Peyer's patch (tissue), 4 donors: ENCODE measurements at regions not wholly inside any gene's neighbourhood (a gene's known extent, or its start where the extent isn't known, plus 50 kb on each side); places are given as distances from the start of the nearest gene placed in this dataset.
"Not testable (repeated sequence)": the region's sequence is repeated elsewhere in the genome, so short reads cannot be mapped to it uniquely, and the experiment has no call there.

Source experiments
- DNase-seq, 3 donors: peaks; one replicate each; pipeline ENCODE4 v3.0.0-alpha.2; 2017 to 2019
- H3K27ac ChIP-seq, 4 donors: fragments of 200-600 bp; sonication (generic); one replicate each; pipeline ENCODE4 v1.5.1; 2016 to 2019
- H3K27me3 ChIP-seq, 2 donors: fragments of 200-600 bp; sonication (generic); one replicate each; pipeline ENCODE4 v1.5.1; 2019
- H3K36me3 ChIP-seq, 3 donors: fragments of 200-600 bp; sonication (generic); one replicate each; pipeline ENCODE4 v1.5.1; 2016 to 2019
- H3K4me1 ChIP-seq, 4 donors: fragments of 200-600 bp; sonication (generic); one replicate each; pipeline ENCODE4 v1.5.1; 2016 to 2019
- H3K4me3 ChIP-seq, 4 donors: fragments of 200-600 bp; sonication (generic); 1 replicate in 3 of 4; 2 replicates in 1 of 4; pipeline ENCODE4 v1.5.1; 2016 to 2019; ENCODE audit warnings: mild to moderate bottlenecking in 1 of 4
- H3K9me3 ChIP-seq, 4 donors: fragments of 200-600 bp; sonication (generic); one replicate each; pipeline ENCODE4 v1.5.1; 2016 to 2019; ENCODE audit warnings: mild to moderate bottlenecking in 1 of 4
- CTCF ChIP-seq, 6 experiments: fragments of 450-650 bp in 4 of 6; fragments of 200-600 bp in 2 of 6; sonication (generic) in 1 of 6; IDR thresholded peaks; one replicate each; pipeline ENCODE4 v1.5.1; 2017 to 2019; ENCODE audit warnings: antibody characterized with exemption in 6 of 6, mild to moderate bottlenecking in 3 of 6, moderate library complexity in 1 of 6
- POLR2A ChIP-seq, 2 donors: fragments of 450-650 bp; IDR thresholded peaks; one replicate each; pipeline ENCODE4 v1.5.1; 2017; ENCODE audit warnings: antibody characterized with exemption in 2 of 2, mild to moderate bottlenecking in 2 of 2, moderate library complexity in 2 of 2

GRCh38 chrX:107374132-107374531 is 75.3 kb upstream of the FRMPD3 start:
- DNase-seq: no peak
- Histone ChIP-seq H3K9me3 (no peaks in the 10 kb centered on the region), H3K4me1 (no peaks in the 10 kb centered on the region), H3K4me3 (no peak overlapping the region), H3K36me3 (no peaks in the 10 kb centered on the region), H3K27me3 (no peaks in the 10 kb centered on the region), H3K27ac (no peak overlapping the region)
- no peak for TF ChIP-seq POLR2A (IDR thresholded peaks at IDR 0.05)
- TF ChIP-seq CTCF (IDR thresholded peaks at IDR 0.05): no peak

GRCh38 chrX:107374831-107375230 is 74.6 kb upstream of the FRMPD3 start:
- TF ChIP-seq CTCF (IDR thresholded peaks at IDR 0.05): no peak
- no peak for TF ChIP-seq POLR2A (IDR thresholded peaks at IDR 0.05)

GRCh38 chrX:107376186-107376585 is 73.3 kb upstream of the FRMPD3 start:
- not testable (repeated sequence) for H3K4me3 ChIP-seq, DNase-seq, H3K9me3 ChIP-seq, H3K4me1 ChIP-seq, H3K27ac ChIP-seq, H3K27me3 ChIP-seq, H3K36me3 ChIP-seq

More at GRCh38 chrX:107374831-107375230, 74.6 kb upstream of the FRMPD3 start:
- DNase-seq: no peak
- H3K4me3 ChIP-seq: no peak overlapping the region
- H3K9me3 ChIP-seq: no peaks in the 10 kb centered on the region
- no peaks in the 10 kb centered on the region for H3K4me1 ChIP-seq
- H3K27ac ChIP-seq: no peak overlapping the region
- H3K36me3 ChIP-seq: no peaks in the 10 kb centered on the region
- no peaks in the 10 kb centered on the region for H3K27me3 ChIP-seq

- H3K27ac ChIP-seq: no peak overlapping the region
- H3K4me1 ChIP-seq: no peaks in the 10 kb centered on the region
- no peaks in the 10 kb centered on the region for H3K36me3 ChIP-seq
- DNase-seq: no peak
- H3K4me3 ChIP-seq: no peak overlapping the region
- TF ChIP-seq POLR2A (IDR thresholded peaks at IDR 0.05) (no peak), CTCF (IDR thresholded peaks at IDR 0.05) (no peak)
- no peaks in the 10 kb centered on the region for H3K27me3 ChIP-seq
- H3K9me3 ChIP-seq: no peaks in the 10 kb centered on the region
These were observed 64.9 kb upstream of the FRMPD3 start for GRCh38 chrX:107384397-107385105.

GRCh38 chrX:107389726-107390125 is 59.7 kb upstream of the FRMPD3 start:
- TF ChIP-seq CTCF (IDR thresholded peaks at IDR 0.05): no peak
- no peak for TF ChIP-seq POLR2A (IDR thresholded peaks at IDR 0.05)
- Histone ChIP-seq H3K4me1 (no peaks in the 10 kb centered on the region), H3K9me3 (no peaks in the 10 kb centered on the region)

GRCh38 chrX:107393656-107394055 is 55.8 kb upstream of the FRMPD3 start:
- not testable (repeated sequence) for H3K9me3 ChIP-seq

More at GRCh38 chrX:107389726-107390125, 59.7 kb upstream of the FRMPD3 start:
- Histone ChIP-seq H3K4me3 (no peak overlapping the region), H3K27ac (no peak overlapping the region), H3K27me3 (no peaks in the 10 kb centered on the region), H3K36me3 (no peaks in the 10 kb centered on the region)
- DNase-seq: no peak

GRCh38 chrX:107396235-107396634 is 53.2 kb upstream of the FRMPD3 start:
- DNase-seq: no peak
- TF ChIP-seq CTCF (IDR thresholded peaks at IDR 0.05) (no peak), POLR2A (IDR thresholded peaks at IDR 0.05) (no peak)
- Histone ChIP-seq H3K27ac (no peak overlapping the region), H3K4me3 (no peak overlapping the region), H3K27me3 (no peaks in the 10 kb centered on the region), H3K4me1 (no peaks in the 10 kb centered on the region), H3K36me3 (no peaks in the 10 kb centered on the region), H3K9me3 (no peaks in the 10 kb centered on the region)

More at GRCh38 chrX:107393656-107394055, 55.8 kb upstream of the FRMPD3 start:
- not testable (repeated sequence) for H3K4me1 ChIP-seq, H3K27me3 ChIP-seq, H3K4me3 ChIP-seq, H3K27ac ChIP-seq, H3K36me3 ChIP-seq, DNase-seq
